ENCODE measurements at regions not wholly inside any gene's neighbourhood (a gene's known extent, or its start where the extent isn't known, plus 50 kb on each side); places are given as distances from the start of the nearest gene placed in this dataset.

DNA sequence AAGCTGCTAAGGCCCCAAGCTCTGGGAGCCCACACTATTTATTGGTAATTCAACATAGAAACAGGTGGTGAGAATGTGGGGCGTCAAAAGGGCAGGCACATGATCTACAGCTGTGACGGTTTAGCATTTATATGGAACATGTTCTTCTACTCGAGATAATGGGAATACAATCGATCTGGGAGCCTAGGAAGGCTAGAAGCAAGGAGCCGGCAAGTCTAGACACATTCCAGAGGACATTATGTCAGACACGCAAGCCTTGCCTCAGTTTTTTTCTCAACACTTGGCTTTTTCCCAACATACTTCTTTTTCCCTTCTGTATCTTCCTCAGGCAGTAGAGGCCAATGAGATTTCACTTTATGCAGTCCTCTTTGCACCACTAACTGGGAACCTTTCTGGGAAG, 315.7 kb upstream of the SLITRK5 start:
- no peak for DNase-seq (ENCODE audit: low spot score)

DNA sequence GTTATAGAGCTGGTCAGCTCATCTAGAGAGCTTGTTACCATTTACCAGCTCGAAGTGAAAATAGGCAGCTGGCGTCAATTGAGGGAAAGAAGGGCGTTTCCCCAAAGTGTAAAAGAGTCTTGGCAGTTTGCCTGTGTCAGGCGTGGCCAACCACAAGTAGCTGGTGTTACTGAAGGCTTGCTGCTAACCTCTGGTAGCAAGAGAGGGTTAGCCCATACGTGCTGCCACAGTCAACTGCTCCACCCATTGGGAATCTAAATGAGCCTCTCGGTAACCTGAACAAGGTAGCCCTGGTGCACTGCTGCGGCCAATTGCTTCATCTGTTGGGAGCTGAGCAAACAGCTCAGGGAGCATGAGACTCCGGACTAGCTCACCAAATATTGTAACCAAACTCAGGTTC, 314.9 kb upstream of the SLITRK5 start:
- DNase-seq (ENCODE audit: low spot score), result no peak

DNA sequence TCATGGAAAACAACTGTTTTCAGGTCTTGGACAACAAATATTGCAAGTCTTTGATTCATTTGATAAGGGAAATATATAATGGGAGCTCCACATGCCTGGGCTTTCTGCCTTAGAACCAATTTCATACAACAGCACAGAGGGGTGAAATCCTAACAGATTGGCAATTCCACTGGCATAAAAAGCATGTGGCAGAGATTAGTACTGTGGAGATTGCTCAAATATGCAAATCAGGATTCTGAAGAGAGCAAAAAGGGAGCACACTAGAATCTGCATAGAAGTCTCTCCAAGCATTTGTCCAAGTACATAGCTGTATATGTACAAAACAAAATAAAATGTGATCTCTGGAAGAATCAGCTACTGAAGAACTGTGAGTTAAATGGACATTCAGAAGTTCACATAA, 312.9 kb upstream of the SLITRK5 start:
- DNase-seq (ENCODE audit: low spot score), result no peak

DNA sequence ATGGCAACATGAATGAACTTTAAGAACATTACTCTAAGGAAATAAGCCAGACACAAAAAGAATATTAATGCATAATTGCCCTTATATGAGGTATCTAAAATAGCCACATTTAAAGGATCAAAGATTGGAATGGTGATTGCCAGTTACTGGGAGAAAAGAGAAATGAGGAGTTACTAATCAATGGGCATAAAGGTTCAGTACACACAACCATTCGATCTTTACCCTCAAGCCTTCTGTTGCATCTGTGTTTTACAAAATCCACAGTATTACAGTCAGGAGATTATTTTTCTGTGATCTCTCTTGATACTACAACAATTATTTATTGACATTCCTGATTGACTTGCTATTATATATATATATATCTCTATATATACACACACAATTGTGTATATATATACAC, 310.0 kb upstream of the SLITRK5 start:
- no peak for DNase-seq (ENCODE audit: low spot score)

DNA sequence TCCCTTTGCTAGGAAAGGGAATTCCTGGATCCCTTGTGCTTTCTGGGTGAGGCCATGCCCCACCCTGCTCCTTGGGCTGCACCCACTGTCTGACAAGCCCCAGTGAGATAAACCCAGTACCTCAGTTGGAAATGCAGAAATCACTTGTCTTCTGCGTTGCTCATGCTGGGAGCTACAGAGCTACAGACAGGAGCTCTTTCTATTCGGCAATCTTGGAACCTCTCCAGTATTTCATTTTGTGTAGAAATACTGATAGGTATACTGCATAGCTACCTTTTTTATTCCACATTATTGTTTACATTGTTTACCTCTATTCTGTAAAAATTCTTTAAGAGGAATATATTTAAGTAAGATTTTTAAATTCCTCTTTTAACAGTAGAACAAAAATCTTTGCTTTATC, 302.5 kb upstream of the SLITRK5 start:
- DNase-seq (ENCODE audit: low spot score), result no peak

GRCh38 chr13:87376081-87376480, 295.1 kb upstream of the SLITRK5 start:
- no peak for DNase-seq (ENCODE audit: low spot score)

DNA sequence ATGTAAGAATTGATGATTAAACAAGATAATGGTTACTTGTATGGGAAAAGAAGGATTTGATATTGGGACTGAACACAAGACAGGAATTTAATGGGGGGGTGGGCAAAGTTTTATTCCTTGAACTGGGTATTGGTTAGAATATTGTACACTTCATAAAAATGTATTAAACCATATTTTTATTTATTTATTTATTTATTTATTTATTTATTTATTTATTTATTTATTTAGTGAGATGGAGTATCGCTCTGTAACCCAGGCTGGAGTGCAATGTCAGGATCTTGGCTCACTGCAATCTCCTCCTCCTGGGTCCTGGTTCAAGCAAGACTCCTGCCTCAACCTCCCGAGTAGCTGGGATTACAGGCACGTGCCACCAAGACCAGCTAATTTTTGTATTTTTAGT, 287.1 kb upstream of the SLITRK5 start:
- DNase-seq (ENCODE audit: low spot score), result no peak

GRCh38 chr13:87393358-87393757, 277.8 kb upstream of the SLITRK5 start:
- DNase-seq (ENCODE audit: low spot score), result no peak

DNA sequence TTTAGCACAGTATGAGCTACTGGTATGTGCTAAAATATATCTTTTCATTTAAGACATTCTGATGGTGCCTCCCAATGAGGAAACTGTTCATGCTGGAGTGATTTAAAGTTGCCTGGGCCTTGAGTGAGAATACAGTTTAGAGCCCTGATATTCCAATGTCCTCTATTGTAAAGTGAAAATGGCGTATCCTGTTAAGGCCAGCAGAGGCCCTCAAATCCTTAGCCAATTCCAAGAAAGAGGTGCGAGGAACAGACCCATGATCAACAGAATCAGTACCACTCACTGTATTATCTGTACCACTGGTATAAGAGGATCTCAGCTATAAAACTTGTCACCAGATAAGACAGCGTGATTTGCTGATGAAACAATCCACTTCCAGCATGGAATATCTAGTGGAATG, 273.1 kb upstream of the SLITRK5 start:
- no peak for DNase-seq (ENCODE audit: low spot score)

- no peak for DNase-seq (ENCODE audit: low spot score)
Measured at GRCh38 chr13:87403748-87404432, 267.3 kb upstream of the SLITRK5 start.

DNA sequence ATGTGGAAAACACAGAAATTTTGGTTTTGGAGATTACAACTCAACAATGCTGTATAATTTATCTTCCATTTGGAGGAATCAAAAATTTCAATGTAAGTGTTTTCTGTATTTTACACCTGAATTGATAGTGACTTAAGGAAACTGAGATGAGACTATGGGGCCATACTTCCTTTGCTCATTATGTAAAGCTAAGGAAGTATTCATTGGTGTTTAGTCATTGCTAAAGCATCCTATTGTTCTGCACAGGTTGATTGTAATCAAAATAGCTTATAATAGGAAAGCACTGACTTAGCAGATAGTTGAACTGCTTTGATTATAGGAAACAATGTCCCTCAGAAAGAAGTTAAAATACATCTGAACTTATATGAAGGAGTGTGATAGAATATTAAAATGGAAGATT, 244.4 kb upstream of the SLITRK5 start:
- DNase-seq (ENCODE audit: low spot score), result no peak

GRCh38 chr13:87444135-87444534, 227.0 kb upstream of the SLITRK5 start:
- no peak for DNase-seq (ENCODE audit: low spot score)

- no peak for DNase-seq (ENCODE audit: low spot score)
Measured at GRCh38 chr13:87452281-87452680, 218.9 kb upstream of the SLITRK5 start.

GRCh38 chr13:87453244-87453643, 217.9 kb upstream of the SLITRK5 start:
- DNase-seq (ENCODE audit: low spot score), result no peak

DNA sequence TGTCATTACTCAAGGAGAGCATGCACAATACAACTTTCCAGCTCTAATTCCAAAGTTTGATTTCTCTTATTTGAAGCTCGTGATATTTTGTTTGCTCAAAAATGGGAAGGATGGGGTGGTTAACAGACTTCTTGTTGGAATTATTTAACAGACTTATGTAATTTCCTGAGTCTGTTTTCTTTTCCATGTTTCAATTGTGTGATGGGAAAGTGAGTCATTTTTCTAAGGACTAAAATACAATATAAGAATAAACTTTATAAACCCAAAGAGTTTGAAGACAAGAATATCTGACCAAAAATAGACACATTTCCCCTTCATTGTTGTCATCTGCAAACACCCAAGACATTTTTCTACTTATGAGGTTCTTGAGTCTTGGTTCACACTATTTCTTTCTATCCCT, 211.8 kb upstream of the SLITRK5 start:
- DNase-seq (ENCODE audit: low spot score), result no peak

- no peak for DNase-seq (ENCODE audit: low spot score)
Measured at GRCh38 chr13:87497426-87497825, 173.7 kb upstream of the SLITRK5 start.

- no peak for DNase-seq (ENCODE audit: low spot score)
Measured at GRCh38 chr13:87498681-87499080, 172.5 kb upstream of the SLITRK5 start.

DNA sequence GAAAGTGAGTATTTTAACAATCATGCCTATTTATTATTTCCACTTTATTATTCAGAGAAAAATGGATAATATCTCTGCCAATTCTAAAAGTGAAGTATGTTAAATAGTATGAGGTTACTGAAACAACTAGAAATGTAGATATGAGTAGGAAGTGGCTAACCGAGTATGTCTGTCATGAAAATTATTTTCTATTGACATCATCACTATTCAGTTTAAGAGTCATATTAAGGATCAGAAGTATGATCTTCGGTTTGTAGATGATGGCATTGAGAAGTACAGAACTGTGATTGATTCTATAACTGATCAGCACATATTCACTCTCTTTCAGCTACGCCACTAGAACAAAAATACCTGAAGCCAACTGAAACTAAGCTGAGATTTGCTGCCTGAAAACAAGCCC, 146.4 kb upstream of the SLITRK5 start:
- no peak for DNase-seq (ENCODE audit: low spot score)

DNA sequence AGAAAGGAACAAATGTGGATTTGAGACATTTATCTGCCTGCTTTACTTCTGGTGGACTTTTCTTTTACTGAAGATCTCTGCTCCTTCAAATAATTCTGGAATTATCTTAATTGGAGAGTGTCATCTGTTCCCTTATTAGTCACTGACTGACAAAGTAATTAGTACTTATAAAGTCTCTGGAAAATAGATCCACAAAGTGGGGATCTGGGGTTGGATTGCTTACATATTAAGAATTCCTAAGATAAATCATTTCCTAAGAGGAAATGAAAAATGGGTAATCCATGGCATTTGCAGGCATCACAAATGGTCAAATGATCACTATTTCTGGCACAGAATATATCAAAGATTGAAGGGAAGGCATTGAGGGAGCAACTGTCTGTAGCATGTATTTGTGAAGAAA, 137.4 kb upstream of the SLITRK5 start:
- DNase-seq (ENCODE audit: low spot score), result no peak

DNA sequence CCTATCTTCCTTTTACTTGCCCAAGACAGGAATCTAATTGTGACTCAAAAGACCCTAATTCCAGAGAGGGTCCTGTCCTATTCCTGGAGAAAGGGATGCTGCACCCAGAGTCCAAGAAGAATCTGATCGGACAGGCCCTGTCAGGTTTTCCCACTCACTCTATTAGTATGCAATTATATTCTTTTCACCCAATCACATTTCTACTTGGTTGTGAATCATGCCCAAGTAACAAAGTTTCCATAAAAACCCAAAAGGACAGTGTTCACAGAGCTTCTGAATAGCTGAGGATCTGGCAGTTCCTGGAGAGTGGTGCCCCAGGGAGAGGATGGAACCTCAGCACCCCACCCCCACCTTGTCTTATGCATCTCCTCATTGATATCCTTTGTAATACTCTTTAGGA, 135.3 kb upstream of the SLITRK5 start:
- DNase-seq (ENCODE audit: low spot score), result no peak

DNA sequence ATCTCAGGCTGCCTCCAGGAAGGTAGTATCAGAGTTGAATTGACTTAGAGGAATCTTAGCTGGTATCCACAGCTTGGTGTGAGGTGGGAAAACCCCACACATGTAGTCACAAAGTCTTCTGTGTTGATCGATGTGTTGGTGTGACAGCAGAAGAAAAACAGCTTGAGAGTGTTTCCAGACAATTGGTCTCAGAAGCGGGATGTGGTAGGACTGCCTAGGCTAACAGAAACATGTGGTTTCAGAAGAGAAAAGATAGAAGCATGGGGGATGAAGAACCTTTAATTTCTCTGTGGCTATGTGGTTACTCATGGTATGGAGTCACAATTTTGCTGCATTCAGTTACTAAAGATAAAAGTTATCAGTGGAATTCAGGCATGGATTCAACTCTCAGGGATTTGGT, 134.7 kb upstream of the SLITRK5 start:
- no peak for DNase-seq (ENCODE audit: low spot score)

DNA sequence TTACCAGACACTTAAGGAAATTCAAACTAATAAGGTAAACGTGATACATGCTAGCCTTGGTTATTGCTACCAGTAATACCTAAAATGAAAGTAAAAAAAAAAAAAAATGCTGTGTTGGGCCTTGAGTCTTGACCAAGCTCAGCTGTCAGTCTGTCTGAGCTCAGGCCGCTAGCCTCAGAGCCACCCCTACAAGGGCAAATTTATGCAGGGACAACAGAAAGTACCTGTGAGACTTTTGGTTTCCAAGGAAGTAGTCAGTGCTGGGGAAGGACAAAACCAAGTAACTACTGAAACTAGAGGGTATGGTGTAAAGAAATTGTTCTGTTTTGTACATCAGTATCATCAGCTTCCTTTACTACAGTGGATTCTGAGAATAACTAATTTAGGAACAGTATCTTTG, 134.3 kb upstream of the SLITRK5 start:
- no peak for DNase-seq (ENCODE audit: low spot score)

DNA sequence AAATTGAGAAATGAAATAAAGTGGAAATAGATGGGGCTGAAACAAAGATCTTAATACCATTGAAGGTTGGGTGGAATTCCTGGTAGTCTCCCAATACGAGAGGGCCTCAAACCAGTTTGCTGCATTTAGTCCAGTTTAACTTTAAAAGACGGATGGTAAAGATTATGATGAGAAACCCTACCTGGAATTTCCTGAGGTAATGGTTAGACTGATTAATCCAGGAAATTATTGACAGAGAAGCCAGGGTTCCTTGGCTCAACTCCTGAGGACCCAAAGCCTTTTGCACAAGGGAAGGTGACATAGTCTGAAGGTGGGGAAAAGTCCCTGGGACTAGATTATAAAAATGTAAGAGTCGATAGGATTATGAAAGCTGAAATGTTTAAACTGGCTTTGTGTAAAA, 133.2 kb upstream of the SLITRK5 start:
- no peak for DNase-seq (ENCODE audit: low spot score)

- DNase-seq (ENCODE audit: low spot score), result no peak
Measured at GRCh38 chr13:87538366-87539052, 132.7 kb upstream of the SLITRK5 start.
